Keratinocyte (primary cell): ENCODE measurements at regions not wholly inside any gene's neighbourhood (a gene's known extent, or its start where the extent isn't known, plus 50 kb on each side); places are given as distances from the start of the nearest gene placed in this dataset.

Experiments used
- DNase-seq: peaks from one replicate; pipeline ENCODE4 v3.0.0-alpha.2; 2011; ENCODE audit warnings: low read depth, missing footprints, low spot score
- FAIRE-seq: peaks from 2 replicates; lab custom pipeline; 2011; peaks lifted over from hg19 to GRCh38; lab: Jason Lieb, UNC
- H2AFZ ChIP-seq: 2 replicates; pipeline ENCODE4 v1.6.0; 2012; ENCODE audit warnings: low read length, control low read depth, inconsistent platforms; ENCODE audit not compliant: control insufficient read depth
- H3K27ac ChIP-seq: 2 replicates; pipeline ENCODE4 v1.5.1; 2011; ENCODE audit warnings: low read length; ENCODE audit not compliant: control insufficient read depth, insufficient read depth
- H3K27me3 ChIP-seq: 3 replicates; pipeline ENCODE4 v1.6.0; 2011; ENCODE audit warnings: low read length; ENCODE audit not compliant: control insufficient read depth, insufficient read depth; ENCODE audit errors: extremely low read depth
- H3K36me3 ChIP-seq, 2 experiments: 2 replicates in 1 of 2; 3 replicates in 1 of 2; pipeline ENCODE4 v1.5.1; 2011; ENCODE audit warnings: low read length in 2 of 2, mild to moderate bottlenecking in 1 of 2; ENCODE audit not compliant: control insufficient read depth in 2 of 2, insufficient read depth in 2 of 2; ENCODE audit errors: extremely low read depth in 1 of 2
- H3K4me1 ChIP-seq: 3 replicates; pipeline ENCODE4 v1.5.1; 2011; ENCODE audit warnings: low read length; ENCODE audit not compliant: control insufficient read depth, insufficient read depth; ENCODE audit errors: extremely low read depth
- H3K4me2 ChIP-seq: 3 replicates; pipeline ENCODE4 v1.6.0; 2011; ENCODE audit warnings: low read depth, low read length; ENCODE audit not compliant: control insufficient read depth, insufficient read depth; ENCODE audit errors: extremely low read depth
- H3K4me3 ChIP-seq, 3 experiments: fragments of 200-600 bp in 1 of 3; sonication (generic) in 1 of 3; 2 replicates in 2 of 3; 3 replicates in 1 of 3; pipeline ENCODE4 v1.5.1; 2011 to 2016; ENCODE audit warnings: low read length in 3 of 3, mild to moderate bottlenecking in 3 of 3, control low read depth in 2 of 3, inconsistent platforms in 1 of 3, low read depth in 1 of 3, mixed read lengths in 1 of 3, mixed run types in 1 of 3, moderate library complexity in 1 of 3; ENCODE audit not compliant: control insufficient read depth in 2 of 3, insufficient read depth in 2 of 3; ENCODE audit errors: extremely low read depth in 1 of 3
- H3K79me2 ChIP-seq: 2 replicates; pipeline ENCODE4 v1.6.0; 2012; ENCODE audit warnings: low read length; ENCODE audit not compliant: control insufficient read depth, insufficient read depth
- H3K9ac ChIP-seq: 3 replicates; pipeline ENCODE4 v1.6.0; 2011; ENCODE audit warnings: low read length; ENCODE audit not compliant: control insufficient read depth, insufficient read depth; ENCODE audit errors: extremely low read depth
- H3K9me1 ChIP-seq: 3 replicates; pipeline ENCODE4 v1.6.0; 2011; ENCODE audit warnings: low read length; ENCODE audit not compliant: control insufficient read depth, insufficient read depth; ENCODE audit errors: extremely low read depth
- H3K9me3 ChIP-seq: 2 replicates; pipeline ENCODE4 v1.5.1; 2012; ENCODE audit warnings: low read depth, low read length; ENCODE audit not compliant: control insufficient read depth
- H4K20me1 ChIP-seq: 3 replicates; pipeline ENCODE4 v1.6.0; 2011; ENCODE audit warnings: low read length; ENCODE audit not compliant: control insufficient read depth, insufficient read depth; ENCODE audit errors: extremely low read depth
- EZH2 ChIP-seq: IDR thresholded peaks from one replicate; pipeline ENCODE4 v1.6.1; 2012; ENCODE audit warnings: inconsistent platforms, mild to moderate bottlenecking, low read length, moderate library complexity
- dilution Hi-C: fragments of 300-500 bp; cut with MboI; formaldehyde crosslinking; loops from one replicate; pipeline ENCODE4 v1.7.0; 2020; ENCODE audit warnings: low sequenced_read_pairs; ENCODE audit not compliant: extremely low pct_ligation_motif_present
- TF ChIP-seq, protein P1 (sequence below), 3 experiments: IDR thresholded peaks in 1 of 3; conservative IDR thresholded peaks in 1 of 3; optimal IDR thresholded peaks in 1 of 3; 2 replicates in 2 of 3; 3 replicates in 1 of 3; pipeline versions ENCODE3 to v1.5.1; 2011; ENCODE audit warnings: low read length in 3 of 3, mild to moderate bottlenecking in 3 of 3, moderate library complexity in 2 of 3, control low read depth in 1 of 3, inconsistent platforms in 1 of 3; ENCODE audit not compliant: insufficient read depth in 2 of 3; ENCODE audit errors: extremely low read depth in 1 of 3

DNA sequence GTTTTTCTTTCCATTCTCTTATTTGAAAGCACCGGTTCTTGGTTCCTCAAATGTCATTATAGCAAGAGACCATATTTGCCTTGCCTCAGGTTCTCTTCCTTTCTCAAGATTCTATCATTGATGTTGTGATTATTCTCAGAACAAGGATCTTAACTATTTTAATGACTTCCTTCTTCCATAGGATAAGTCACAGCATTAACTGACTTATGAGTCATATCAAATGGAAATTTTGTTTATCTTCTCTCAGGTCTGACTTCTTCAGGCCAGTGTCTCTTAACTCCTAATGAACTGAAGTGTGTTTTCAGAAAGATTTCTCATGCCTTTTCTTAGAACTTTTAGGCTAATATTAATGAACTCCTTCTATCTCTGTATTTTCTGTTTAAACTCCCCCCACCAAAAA lies 794.6 kb upstream of the LRRN3 start:
- Histone ChIP-seq H2AFZ (no peak overlapping the region), H3K4me1 (no peaks in the 10 kb centered on the region), H3K36me3 (no peaks in the 10 kb centered on the region), H4K20me1 (no peaks in the 10 kb centered on the region), H3K9ac (no peak overlapping the region), H3K27ac (no peak overlapping the region), H3K4me3 (no peak overlapping the region), H3K27me3 (no peaks in the 10 kb centered on the region), H3K4me2 (no peak overlapping the region), H3K9me1 (no peaks in the 10 kb centered on the region), H3K9me3 (no peaks in the 10 kb centered on the region), H3K79me2 (no peaks in the 10 kb centered on the region)
- dilution Hi-C loops, result no loop called here
- DNase-seq (no peak), FAIRE-seq (no peak)
- TF ChIP-seq, protein P1, sequence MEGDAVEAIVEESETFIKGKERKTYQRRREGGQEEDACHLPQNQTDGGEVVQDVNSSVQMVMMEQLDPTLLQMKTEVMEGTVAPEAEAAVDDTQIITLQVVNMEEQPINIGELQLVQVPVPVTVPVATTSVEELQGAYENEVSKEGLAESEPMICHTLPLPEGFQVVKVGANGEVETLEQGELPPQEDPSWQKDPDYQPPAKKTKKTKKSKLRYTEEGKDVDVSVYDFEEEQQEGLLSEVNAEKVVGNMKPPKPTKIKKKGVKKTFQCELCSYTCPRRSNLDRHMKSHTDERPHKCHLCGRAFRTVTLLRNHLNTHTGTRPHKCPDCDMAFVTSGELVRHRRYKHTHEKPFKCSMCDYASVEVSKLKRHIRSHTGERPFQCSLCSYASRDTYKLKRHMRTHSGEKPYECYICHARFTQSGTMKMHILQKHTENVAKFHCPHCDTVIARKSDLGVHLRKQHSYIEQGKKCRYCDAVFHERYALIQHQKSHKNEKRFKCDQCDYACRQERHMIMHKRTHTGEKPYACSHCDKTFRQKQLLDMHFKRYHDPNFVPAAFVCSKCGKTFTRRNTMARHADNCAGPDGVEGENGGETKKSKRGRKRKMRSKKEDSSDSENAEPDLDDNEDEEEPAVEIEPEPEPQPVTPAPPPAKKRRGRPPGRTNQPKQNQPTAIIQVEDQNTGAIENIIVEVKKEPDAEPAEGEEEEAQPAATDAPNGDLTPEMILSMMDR (optimal IDR thresholded peaks at IDR 0.05 in 1 of 3, IDR thresholded peaks at IDR 0.05 in 1 of 3, conservative IDR thresholded peaks at IDR 0.05 in 1 of 3; ENCODE audit: extremely low read depth in 1 of 3, insufficient read depth in 2 of 3, low read length in 3 of 3), result no peak
- no peak for TF ChIP-seq EZH2

DNA sequence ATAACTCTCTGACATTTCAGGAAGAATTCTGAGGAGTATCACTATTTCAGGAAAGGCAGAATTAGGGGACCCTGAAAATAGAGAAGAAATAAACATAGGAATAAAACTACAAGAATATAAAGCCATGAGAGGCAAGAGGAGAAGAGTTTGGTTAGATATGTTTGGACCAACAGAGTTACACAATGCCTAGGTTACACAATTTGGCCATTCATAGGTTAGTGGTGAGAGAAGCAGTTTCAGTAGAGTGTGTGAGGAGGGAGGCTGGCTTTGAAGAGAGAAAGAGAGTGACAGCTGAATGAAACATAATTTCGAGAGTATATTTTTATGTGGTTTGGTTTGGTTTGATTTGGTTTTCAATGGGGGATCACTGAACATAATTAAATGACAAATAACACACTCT lies 783.2 kb upstream of the LRRN3 start:
- dilution Hi-C loops, result no loop called here

More for the DNA sequence above, 783.2 kb upstream of the LRRN3 start:
- no peak overlapping the region for H3K4me3 ChIP-seq
- no peaks in the 10 kb centered on the region for H3K9me3 ChIP-seq
- no peaks in the 10 kb centered on the region for H3K36me3 ChIP-seq
- no peak for FAIRE-seq
- no peaks in the 10 kb centered on the region for H4K20me1 ChIP-seq
- H3K9ac ChIP-seq, result no peak overlapping the region
- no peaks in the 10 kb centered on the region for H3K9me1 ChIP-seq
- TF ChIP-seq, protein P1 (optimal IDR thresholded peaks at IDR 0.05 in 1 of 3, IDR thresholded peaks at IDR 0.05 in 1 of 3, conservative IDR thresholded peaks at IDR 0.05 in 1 of 3; ENCODE audit: extremely low read depth in 1 of 3, insufficient read depth in 2 of 3, low read length in 3 of 3), result no peak
- TF ChIP-seq EZH2, result no peak
- H3K79me2 ChIP-seq, result no peaks in the 10 kb centered on the region
- no peak overlapping the region for H3K4me2 ChIP-seq
- no peaks in the 10 kb centered on the region for H3K4me1 ChIP-seq
- no peak overlapping the region for H3K27ac ChIP-seq
- DNase-seq, result no peak
- no peak overlapping the region for H2AFZ ChIP-seq
- H3K27me3 ChIP-seq, result no peaks in the 10 kb centered on the region
